Sigmoid colon (tissue), 6 donors: ENCODE measurements at regions not wholly inside any gene's neighbourhood (a gene's known extent, or its start where the extent isn't known, plus 50 kb on each side); places are given as distances from the start of the nearest gene placed in this dataset.

Experiments used
- DNase-seq: peaks from one replicate; pipeline ENCODE4 v3.0.0-alpha.2; 2019
- H3K27ac ChIP-seq, 4 donors: fragments of 200-600 bp; sonication (generic); one replicate each; pipeline ENCODE4 v1.5.1; 2016 to 2019; ENCODE audit warnings: mild to moderate bottlenecking in 1 of 4
- H3K27me3 ChIP-seq, 3 donors: fragments of 200-600 bp; sonication (generic); one replicate each; pipeline ENCODE4 v1.5.1; 2019; ENCODE audit warnings: mild to moderate bottlenecking in 1 of 3
- H3K36me3 ChIP-seq, 4 donors: fragments of 200-600 bp; sonication (generic); one replicate each; pipeline ENCODE4 v1.5.1; 2016 to 2019
- H3K4me1 ChIP-seq, 4 donors: fragments of 200-600 bp; sonication (generic); one replicate each; pipeline ENCODE4 v1.5.1; 2017 to 2019
- H3K4me3 ChIP-seq, 4 donors: fragments of 200-600 bp; sonication (generic); one replicate each; pipeline ENCODE4 v1.5.1; 2017 to 2019; ENCODE audit warnings: mild to moderate bottlenecking in 2 of 4, moderate library complexity in 1 of 4
- H3K9me3 ChIP-seq, 4 donors: fragments of 200-600 bp in 3 of 4; sonication (generic) in 3 of 4; one replicate each; pipeline versions ENCODE4 v1.5.1 to v1.6.1; 2013 to 2019
- EP300 ChIP-seq, 4 donors: sonication (generic); formaldehyde crosslinking; IDR thresholded peaks; one replicate each; pipeline ENCODE4 v1.6.1; 2017; ENCODE audit warnings: antibody characterized with exemption in 4 of 4
- POLR2A ChIP-seq, 2 donors: fragments of 450-650 bp; IDR thresholded peaks; one replicate each; pipeline ENCODE4 v1.6.1; 2016; ENCODE audit warnings: antibody characterized with exemption in 2 of 2, mild to moderate bottlenecking in 2 of 2, moderate library complexity in 2 of 2
- POLR2AphosphoS5 ChIP-seq, 4 donors: sonication (generic); formaldehyde crosslinking; IDR thresholded peaks; one replicate each; pipeline ENCODE4 v1.6.1; 2017; ENCODE audit warnings: antibody characterized with exemption in 4 of 4
- WGBS, 2 donors: extraction: QIAGEN DNeasy Blood & Tissue Kit; methylation state at CpG; one replicate each; pipeline ENCODE4 v1.1.7; 2013; 5-methylcytosine and 5-hydroxymethylcytosine counted together
- intact Hi-C: fragments of 100-400 bp; cut with DNase I; formaldehyde crosslinking; loops from one replicate; pipeline ENCODE4 v1.15.1; 2023
- TF ChIP-seq, protein P1 (sequence below), 4 experiments: fragments of 450-650 bp in 3 of 4; fragments of 200-600 bp in 1 of 4; IDR thresholded peaks; one replicate each; pipeline ENCODE4 v1.5.1; 2016 to 2019; ENCODE audit warnings: antibody characterized with exemption in 4 of 4, mild to moderate bottlenecking in 3 of 4, moderate library complexity in 2 of 4
- donor health status: healthy with polysubstance abuse.
- donor health status: healthy.

DNA sequence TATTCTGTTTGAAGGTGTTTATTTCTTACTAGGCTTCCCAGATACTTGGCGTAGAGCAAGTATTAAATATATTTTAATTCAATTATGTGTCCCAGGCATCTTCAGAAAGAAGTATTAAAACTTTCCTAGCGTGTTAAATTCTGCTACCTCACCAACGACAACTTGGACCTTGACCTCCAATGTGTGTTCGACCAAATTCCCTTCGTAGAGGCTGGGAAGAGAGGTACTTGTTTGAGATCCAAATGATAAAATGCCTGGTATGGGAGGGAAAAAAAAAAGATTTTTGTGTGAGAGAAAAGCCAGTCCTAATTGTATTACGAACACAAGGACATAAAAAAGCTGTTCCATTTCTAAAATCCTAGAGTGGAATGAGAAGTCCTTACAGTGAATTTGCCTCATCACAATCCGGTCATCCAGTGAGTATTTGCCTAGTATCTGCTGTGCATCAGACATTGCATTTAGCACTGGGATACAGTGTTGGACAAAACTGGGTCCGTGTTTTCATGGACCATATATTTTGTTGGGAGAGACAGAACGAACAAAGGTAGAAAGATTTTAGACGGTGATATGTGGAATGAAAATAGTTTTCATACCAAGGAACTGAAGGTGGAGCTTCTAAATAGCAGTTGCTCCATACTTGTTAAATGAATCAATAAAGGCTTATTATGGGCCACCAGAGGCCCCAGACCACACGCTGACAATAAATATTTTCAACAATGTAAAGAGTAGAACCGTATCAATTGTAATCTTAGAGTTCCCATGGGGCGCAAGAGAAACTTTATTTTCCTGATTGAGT, 103.1 kb downstream of the KIF4B start:
- 76 to 77% methylated on average over 13 of the region's 13 CpGs for WGBS, 2 donors
- Histone ChIP-seq H3K9me3 (no peaks in the 10 kb centered on the region), H3K27me3 (no peaks in the 10 kb centered on the region), H3K4me1 (no peaks in the 10 kb centered on the region), H3K4me3 (no peak overlapping the region), H3K36me3 (no peaks in the 10 kb centered on the region), H3K27ac (no peak overlapping the region)
- intact Hi-C loops = no loop called here
- DNase-seq = no peak
- TF ChIP-seq POLR2AphosphoS5 (IDR thresholded peaks at IDR 0.05) (no peak), POLR2A (IDR thresholded peaks at IDR 0.05) (no peak), EP300 (IDR thresholded peaks at IDR 0.05) (no peak)
- TF ChIP-seq, protein P1, sequence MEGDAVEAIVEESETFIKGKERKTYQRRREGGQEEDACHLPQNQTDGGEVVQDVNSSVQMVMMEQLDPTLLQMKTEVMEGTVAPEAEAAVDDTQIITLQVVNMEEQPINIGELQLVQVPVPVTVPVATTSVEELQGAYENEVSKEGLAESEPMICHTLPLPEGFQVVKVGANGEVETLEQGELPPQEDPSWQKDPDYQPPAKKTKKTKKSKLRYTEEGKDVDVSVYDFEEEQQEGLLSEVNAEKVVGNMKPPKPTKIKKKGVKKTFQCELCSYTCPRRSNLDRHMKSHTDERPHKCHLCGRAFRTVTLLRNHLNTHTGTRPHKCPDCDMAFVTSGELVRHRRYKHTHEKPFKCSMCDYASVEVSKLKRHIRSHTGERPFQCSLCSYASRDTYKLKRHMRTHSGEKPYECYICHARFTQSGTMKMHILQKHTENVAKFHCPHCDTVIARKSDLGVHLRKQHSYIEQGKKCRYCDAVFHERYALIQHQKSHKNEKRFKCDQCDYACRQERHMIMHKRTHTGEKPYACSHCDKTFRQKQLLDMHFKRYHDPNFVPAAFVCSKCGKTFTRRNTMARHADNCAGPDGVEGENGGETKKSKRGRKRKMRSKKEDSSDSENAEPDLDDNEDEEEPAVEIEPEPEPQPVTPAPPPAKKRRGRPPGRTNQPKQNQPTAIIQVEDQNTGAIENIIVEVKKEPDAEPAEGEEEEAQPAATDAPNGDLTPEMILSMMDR (IDR thresholded peaks at IDR 0.05) = no peak

DNA sequence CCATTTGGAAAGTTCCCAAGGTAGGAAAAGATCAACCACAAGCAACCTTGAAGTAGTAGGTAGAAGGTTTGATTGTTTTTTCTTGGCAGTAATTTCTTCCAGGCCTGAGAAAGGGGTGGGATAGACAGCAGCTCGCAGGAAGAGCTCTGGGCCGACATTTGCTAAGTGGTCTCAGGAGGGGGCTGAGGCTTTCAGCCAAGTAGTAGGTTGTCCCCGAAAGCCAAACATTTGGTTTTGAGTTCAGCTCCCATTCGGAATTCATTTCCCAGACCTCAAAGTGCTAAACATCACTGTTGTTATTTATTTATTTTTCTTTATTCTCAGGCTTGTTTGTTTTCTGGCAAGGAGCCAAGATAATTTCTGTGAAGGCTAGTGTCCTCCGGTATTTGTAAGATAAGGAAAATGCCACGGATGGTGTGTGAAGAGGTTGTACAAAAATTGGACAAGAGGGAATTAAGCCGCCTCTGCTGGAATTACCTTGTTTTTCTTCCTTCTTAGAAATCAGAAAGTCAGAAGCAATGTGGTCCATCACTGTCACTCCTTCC, 112.1 kb downstream of the KIF4B start:
- Histone ChIP-seq H3K36me3 (no peaks in the 10 kb centered on the region), H3K4me3 (no peak overlapping the region), H3K27ac (no peak overlapping the region), H3K27me3 (no peaks in the 10 kb centered on the region), H3K9me3 (no peaks in the 10 kb centered on the region), H3K4me1 (no peaks in the 10 kb centered on the region)
- WGBS, 2 donors = 33 to 50% methylated on average over 7 of the region's 7 CpGs
- DNase-seq = no peak
- intact Hi-C loops = no loop called here
- TF ChIP-seq POLR2AphosphoS5 (IDR thresholded peaks at IDR 0.05) (no peak), EP300 (IDR thresholded peaks at IDR 0.05) (no peak), POLR2A (IDR thresholded peaks at IDR 0.05) (no peak)
- TF ChIP-seq, protein P1 (IDR thresholded peaks at IDR 0.05) = no peak

DNA sequence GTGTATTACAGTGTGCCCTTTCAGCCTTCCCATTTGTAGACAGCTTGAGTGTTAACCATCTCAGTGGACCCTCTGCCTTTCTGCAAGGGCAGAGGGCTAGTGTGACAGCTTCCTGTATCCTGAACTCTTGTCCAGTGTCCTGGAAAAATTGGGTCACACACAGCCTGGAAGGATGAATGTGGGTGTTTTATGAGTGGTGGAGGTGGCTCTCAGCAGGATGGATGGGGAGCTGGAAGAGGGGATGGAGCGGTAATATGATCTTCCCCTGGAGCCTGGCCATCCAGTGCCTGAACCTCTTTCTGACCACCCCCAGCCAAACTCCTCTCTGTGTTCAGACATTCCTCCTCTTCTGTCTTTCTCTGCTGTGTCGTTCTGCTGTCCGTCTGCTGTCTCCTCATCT, 113.0 kb downstream of the KIF4B start:
- H3K27ac ChIP-seq = no peak overlapping the region
- WGBS, 2 donors = 81 to 86% methylated on average over 3 of the region's 3 CpGs

DNA sequence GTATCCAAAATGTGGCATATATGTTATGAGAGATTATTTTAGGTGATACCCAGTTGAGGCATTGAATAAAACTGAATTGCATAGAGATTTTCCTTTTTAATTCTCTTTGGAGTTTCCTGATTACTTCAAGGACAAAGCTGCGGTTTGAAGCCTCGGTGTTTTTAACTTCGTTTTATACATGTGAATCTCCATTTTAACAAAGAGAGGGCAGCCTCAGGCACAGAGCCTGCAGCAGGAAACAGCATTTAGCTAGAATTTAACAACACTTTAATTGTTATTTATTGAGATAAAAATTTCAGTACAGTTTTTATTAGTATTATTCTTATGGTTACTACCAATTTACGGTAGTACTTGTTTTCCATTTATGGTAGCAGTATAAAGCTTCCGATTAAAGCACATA, 114.0 kb downstream of the KIF4B start:
- DNase-seq = no peak
- H3K9me3 ChIP-seq = no peaks in the 10 kb centered on the region
- H3K27me3 ChIP-seq = no peaks in the 10 kb centered on the region
- no peak overlapping the region for H3K4me3 ChIP-seq
- TF ChIP-seq EP300 (IDR thresholded peaks at IDR 0.05) (no peak), POLR2AphosphoS5 (IDR thresholded peaks at IDR 0.05) (no peak), POLR2A (IDR thresholded peaks at IDR 0.05) (no peak)
- TF ChIP-seq, protein P1 (IDR thresholded peaks at IDR 0.05) = no peak
- no peaks in the 10 kb centered on the region for H3K4me1 ChIP-seq
- H3K27ac ChIP-seq = no peak overlapping the region
- WGBS, 2 donors = 85 to 91% methylated on average over 5 of the region's 5 CpGs
- intact Hi-C loops = no loop called here
- no peaks in the 10 kb centered on the region for H3K36me3 ChIP-seq

More for the DNA sequence above, 113.0 kb downstream of the KIF4B start:
- DNase-seq = no peak
- H3K4me3 ChIP-seq = no peak overlapping the region
- H3K4me1 ChIP-seq = no peaks in the 10 kb centered on the region
- no peaks in the 10 kb centered on the region for H3K36me3 ChIP-seq
- H3K27me3 ChIP-seq = no peaks in the 10 kb centered on the region
- intact Hi-C loops = no loop called here
- no peaks in the 10 kb centered on the region for H3K9me3 ChIP-seq
- TF ChIP-seq, protein P1 (IDR thresholded peaks at IDR 0.05) = no peak
- no peak for TF ChIP-seq POLR2AphosphoS5 (IDR thresholded peaks at IDR 0.05)
- no peak for TF ChIP-seq POLR2A (IDR thresholded peaks at IDR 0.05)
- no peak for TF ChIP-seq EP300 (IDR thresholded peaks at IDR 0.05)
